SK-N-DZ (cell line): ENCODE measurements at regions not wholly inside any gene's neighbourhood (a gene's known extent, or its start where the extent isn't known, plus 50 kb on each side); places are given as distances from the start of the nearest gene placed in this dataset.
"Not testable (repeated sequence)": the region's sequence is repeated elsewhere in the genome, so short reads cannot be mapped to it uniquely, and the experiment has no call there.

ENCODE experiments used
- DNase-seq: peaks from one replicate; pipeline ENCODE4 v3.0.0-alpha.2; 2015; ENCODE audit warnings: low spot score

DNA sequence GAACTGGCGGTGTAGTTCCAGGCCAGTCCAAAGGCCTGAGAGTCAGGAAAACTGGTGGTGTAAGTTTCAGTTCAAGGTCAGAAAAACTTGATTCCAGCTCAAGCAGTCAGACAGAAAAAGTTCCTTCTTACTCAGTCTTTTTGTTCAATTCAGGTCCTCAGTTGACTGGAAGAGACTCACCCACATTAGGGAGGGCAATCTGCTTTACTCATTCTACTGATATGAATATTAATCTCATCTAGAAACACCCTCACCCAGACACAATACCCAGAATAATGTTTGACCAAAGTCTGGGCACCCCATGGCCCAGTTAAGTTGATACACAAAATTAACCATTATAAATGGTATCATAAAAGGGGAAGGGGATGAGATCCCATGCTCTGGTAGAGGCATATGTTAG lies 50.1 kb upstream of the LTA4H start:
- no peak for DNase-seq

DNA sequence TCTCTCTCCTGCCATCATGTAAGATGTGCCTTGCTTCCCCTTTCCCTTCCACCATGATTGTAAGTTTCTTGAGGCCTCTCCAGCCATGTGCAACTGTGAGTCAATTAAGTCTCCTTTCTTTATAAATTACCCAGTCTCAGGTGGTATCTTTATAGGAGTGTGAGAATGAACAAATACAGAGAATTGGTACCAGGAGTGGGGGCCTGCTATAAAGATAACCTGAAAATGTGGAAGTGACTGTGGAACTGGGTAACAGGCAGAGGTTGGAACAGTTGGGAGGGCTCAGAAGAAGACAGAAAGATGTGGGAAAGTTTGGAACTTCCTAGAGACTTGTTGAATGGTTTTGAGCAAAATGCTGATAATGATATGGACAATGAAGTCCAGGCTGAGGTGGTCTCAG lies 50.8 kb upstream of the LTA4H start:
- DNase-seq: not testable (repeated sequence)

DNA sequence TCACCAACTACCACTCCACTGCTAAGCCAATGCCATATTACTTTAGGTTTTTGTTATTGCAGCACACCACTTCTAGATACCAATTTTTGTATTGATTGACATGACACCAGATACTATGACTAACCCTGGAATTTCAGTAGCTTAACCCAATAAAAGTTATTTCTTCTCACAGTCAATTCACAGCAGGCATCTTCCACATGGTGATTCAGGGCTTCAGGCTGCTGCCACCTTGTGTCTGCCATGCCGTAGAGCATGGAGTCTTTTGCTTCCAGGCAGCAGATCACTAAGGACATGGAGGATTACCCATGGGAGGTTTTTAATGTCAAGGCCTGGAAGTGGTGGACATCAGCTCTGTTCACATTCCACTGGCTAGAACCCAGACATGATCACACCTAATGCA lies 56.4 kb upstream of the LTA4H start:
- DNase-seq: no peak

DNA sequence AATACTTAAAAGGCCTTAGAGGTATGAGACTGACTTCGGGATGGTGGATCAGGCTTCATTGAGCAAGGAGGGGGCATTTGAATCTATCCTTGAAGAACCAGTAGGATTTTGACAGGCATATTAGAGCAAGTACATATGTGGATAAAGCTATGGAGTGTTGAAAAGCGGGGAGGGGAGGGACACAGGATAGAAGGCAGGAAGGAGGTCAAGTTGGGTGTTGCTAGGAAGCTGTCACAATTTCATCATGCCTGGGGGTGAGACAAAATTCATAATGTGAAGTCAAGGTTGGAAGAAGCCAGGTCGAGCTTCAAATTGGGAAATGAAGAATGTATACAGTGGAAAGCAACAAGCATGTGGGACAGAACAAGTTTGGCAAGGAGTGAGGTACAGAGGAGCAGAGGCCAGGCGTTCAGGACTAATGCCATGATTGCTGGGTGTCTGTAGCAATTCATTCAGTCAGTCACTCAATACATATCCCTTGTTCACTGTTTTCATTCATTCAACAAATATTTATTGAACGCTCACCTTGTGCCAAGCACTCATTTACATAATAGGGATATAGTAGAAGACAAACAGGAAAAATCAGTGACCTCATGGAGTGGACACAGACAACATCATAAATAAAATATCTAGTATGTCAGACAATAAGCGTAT lies 58.3 kb upstream of the LTA4H start:
- no peak for DNase-seq

DNA sequence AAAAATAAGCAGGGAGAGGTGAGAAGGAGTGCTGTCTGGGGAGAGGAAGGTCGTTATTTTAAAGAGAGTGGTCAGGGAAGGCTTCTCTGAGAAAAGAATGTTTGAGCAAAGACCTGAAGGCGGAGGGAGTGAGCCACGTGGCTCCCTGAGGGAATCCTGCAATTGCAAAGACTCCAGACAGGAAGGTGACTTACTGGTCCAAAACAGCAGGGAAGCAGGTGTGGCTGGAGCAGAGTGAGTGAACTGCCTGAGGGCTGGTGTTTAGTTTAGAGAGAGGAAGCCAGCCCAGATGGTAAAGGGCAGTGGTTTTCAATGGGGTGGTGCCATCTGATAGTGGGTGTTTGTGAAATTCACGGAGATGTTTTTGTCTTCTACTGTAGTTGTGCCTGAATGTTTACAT lies 58.8 kb upstream of the LTA4H start:
- no peak for DNase-seq

DNA sequence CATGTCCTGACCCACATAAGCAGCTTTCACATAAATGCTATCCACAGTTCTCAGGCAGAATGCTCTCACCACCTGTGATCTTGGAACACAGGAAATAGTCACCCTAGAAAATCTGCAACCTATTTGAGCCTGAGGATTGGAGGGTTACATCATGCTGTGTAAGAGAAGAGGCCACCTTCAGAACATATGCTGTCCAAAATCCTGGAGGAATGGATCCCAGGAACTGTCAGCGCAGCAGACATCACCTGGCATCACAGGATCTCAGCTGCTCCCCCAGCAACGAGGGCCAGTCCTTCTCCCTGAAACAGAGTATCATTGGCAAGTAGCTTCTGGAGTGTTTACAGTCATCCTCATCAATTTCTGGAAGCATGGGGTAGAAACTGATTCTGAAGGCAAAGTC lies 63.2 kb upstream of the LTA4H start:
- DNase-seq: no peak

DNA sequence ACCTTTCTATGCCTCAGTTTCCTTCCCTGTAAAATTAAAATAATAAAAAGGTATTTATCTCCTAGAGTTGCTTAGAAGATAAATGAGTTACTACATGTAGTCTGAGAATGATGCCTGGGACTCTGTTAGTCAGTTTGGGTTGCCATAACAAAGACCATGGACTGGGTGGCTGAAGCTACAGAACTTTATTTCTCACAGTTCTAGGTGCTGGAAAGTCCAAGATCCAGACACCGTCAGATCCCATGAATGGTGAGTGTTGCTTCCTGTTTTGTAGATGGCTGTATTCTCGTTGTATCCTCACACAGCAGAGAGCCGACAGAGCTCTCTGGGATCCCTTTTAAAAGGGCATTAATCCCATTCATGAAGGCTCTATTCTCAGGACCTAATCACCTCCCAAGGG lies 64.0 kb upstream of the LTA4H start:
- no peak for DNase-seq

DNA sequence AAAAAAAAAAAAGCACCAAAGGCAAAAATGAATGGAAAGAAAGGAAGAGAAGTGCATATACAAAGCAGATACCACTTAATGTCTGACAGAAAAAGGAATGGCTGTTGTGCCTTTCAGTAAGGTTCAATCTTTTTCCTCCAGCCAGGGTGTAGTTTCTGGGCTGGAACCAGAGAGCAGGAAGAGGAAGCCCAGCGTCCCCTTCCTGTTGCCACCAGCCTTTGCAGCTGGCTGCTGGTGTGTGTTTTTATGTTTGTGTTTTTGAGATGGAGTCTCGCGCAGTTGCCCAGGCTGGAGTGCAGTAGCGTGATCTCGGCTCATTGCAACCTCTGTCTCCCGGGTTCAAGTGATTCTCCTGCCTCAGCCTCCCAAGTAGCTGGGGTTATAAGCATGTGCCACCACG lies 64.6 kb upstream of the LTA4H start:
- DNase-seq: no peak

DNA sequence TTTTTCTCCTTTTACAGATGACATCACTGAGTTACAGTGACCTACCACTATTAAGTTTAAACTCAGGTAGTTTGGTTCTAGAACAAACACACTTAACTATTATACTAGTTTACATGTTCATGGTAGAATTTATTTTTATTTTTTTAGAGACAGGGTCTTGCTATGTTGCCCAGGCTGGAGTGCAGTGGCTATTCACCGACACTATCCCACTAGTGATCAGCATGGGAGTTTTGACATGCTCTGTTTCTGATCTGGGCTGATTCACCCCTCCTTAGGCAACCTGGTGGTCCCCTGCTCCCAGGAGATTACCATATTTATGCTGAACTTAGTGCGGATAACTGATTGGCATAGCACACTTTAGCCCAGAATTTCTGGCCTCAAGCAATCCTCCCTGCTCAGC lies 66.4 kb upstream of the LTA4H start:
- DNase-seq: no peak

DNA sequence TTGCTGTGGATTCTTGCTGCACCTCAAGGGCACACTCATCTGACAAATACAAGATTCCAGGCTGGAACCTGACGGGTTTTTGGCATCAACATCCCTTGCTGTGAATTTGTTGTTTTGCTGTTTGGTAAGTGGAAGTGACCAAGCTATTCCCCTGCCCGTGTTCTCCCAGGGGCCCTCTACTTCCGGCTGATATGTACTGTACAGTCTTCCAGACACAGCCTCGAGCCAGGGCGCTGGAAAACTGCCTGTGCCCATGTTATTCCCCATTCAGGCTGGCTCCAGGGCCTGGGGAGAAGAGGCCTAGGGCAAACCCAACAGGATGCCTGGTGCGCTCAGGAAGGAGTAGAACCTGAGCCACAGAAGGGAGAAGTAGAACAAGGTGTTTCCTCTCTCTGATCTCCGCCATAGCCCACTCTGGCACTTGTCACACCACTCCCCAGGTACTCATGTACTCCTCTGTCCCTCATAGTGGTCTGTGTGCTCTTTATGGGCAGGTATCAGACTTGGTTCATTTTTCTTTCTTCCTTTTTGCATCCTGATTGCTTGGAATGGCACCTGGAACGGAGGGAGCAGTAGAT lies 67.8 kb upstream of the LTA4H start:
- no peak for DNase-seq

DNA sequence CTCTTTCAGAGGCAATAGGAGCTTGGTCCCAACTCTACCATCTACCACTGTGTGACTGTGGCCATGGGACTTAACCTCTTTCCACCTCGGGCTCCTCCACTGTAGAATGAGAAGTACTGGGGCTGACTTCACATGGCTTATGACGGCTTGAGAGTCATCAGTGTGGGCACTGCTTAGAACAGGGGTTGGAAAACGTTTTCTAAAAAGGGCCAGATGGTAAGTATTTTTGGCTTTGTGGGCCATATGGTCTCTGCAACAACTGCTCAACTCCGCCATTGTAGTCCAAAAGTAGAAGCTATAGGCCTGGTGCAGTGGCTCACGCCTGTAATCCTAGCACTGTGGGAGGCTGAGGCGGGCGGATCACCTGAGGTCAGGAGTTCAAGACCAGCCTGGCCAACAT lies 69.2 kb upstream of the LTA4H start:
- no peak for DNase-seq

DNA sequence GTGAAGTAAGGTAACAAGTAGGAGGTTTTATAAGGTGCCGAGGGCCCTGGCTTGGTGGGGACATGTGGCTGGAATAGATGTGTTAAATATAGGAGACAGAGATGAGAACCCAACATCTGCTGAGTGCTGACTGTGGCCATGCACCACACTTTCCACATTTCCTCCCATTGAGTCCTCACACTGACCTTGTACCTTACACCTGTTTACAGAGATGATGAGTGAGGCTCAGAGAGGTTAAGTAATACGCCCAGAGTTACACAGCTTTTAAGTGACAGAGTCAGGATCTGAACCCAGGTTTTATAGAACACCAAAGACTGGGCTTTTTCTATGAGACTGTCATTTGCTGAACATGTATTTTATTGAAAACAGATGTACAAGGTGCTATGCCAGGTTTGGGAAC lies 70.8 kb upstream of the LTA4H start:
- DNase-seq: no peak

DNA sequence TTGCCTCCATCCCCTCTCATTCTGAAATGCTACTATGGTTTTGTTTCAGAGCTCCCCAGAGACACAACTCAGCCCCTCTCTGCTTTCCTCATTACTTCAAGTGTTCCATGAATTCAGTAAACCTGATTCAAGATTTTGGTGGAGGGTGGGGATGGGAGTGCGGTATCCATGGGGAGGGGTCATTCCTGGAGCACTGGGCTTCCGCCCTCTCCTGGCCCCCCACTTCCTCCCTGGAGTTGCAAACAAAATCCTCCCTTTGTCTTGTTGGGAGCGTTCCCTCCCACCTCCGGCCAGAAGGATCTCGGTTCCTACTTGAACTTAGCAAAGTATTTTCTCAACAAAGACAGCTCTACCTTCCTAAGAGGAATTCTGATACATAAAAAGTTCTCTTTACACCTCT lies 71.8 kb upstream of the LTA4H start:
- no peak for DNase-seq

DNA sequence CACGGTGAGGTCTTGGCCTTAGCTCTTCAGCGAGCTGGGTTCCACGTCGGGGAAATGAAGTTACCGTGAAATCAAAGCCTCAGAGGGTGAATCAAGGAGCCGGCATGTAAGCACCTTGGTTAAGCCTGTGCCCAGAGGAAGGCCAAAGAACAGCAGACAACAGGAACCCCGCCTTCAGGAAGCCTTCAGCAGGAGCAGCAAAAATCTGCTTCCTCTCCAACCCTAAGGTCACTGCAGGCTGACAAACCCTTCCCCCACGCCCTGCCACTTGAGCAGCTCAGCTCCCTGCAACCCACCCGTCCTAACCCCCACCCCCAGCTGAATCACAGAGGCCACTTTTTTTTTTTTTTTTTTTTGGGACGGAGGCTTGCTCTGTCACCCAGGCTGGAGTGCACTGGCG lies 72.9 kb upstream of the LTA4H start:
- DNase-seq: no peak

DNA sequence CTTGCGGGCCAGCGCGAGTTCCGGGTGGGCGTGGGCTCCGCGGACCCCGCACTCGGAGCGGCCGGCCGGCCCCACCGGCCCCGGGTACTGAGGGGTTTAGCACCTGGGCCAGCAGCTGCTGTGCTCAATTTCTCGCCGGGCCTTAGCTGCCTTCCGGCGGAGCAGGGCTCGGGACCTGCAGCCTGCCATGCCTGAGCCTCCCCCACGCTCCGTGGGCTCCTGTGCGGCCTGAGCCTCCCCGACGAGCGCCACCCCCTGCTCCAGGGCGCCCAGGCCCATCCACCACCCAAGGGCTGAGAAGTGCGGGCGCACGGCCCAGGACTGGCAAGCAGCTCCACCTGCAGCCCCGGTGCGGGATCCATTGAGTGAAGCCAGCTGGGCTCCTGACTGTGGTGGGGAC lies 73.6 kb upstream of the LTA4H start:
- DNase-seq: not testable (repeated sequence)

DNA sequence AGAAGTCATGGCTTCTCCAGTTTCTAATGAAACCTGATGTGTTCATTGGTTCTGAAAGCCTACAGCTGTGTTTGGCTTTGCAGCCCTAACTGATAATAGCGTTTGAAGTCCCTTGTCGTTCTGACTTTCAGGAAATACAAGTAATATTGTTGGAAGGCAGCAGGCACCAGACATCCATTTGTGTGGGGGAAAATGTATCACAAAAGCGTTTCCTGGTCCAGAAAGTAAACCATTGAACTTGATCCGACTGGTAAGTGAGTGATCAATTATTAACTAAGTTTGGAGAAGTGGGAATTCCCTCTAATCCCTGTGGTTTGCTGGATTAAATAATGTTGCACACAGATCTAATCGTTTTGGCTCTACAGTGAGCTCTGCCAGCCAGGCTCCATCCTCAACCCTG lies 77.3 kb upstream of the LTA4H start:
- no peak for DNase-seq

DNA sequence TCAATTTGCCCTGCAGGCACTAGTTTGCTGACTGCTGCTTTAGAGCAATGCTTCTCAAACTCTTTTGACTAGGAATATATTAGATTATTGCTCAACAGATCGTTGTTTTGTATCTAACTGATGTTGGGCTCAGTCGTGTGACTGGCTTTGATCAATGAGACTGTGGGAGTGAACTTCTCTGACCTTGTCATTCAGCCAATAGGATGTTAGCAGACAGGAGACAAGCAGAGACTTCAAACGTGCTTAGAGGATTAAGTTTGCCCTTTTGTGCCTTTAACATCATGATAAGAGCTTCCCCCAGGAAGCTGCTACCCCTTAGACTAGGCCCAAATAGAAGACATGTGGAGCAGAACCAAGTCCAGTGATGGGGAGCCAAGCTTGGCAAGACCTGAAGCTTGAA lies 76.7 kb upstream of the ELK3 start:
- peak; percentile 15 for DNase-seq

DNA sequence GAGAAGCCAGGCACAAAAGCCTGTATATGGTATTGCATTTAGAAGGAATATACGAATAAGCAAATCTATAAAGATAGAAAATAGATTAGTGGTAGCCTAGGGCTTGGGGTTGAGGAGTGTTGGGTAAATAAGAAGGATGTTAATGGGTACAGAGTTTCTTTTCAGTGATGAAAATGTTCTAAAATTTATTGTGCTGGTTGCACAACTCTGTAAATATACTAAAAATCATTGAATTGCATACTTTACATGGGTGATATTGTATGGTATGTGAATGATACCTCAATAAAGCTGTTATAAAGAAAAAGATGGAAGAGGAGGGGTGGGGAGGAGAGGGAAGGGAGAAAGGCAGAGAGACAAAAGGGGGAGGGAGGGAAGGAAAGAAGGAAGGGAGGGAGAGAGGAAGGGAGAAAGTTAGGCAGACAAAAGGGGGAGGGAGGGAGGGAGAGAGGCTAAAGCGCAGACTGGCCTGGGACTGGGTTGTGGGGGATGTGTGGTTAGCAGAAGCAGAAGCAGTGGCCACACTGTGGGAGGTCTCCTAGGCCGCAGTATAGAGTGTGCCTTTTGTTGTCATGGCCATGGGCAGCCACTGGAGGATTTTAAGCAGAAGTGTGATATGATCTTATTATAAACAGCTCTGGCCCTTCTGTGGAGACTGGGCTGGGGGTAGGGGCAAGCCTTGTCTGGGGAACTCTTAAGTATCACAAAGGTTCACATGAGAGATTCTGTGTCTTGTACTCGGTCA lies 73.6 kb upstream of the ELK3 start:
- DNase-seq: peak; percentile 72

DNA sequence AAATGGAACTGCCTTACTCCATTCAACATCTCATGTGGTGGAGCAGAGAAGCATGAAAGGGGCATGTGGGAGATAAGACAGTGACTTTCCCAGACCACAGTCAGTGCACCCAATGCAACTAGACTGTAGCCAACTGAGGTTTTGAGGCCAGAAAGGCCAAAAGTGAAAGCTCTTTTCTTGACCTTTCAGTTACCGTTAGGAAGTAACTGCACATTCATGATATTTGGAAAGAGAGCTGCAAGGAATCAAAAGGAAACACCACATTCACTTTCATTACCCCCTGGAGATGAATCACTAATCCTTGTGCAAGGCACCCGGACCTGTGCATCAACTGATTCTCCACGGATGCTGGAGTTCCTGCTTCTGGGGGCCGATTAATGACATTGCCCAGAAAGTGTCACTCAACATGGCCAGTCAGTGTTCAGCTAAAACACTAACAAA lies 72.9 kb upstream of the ELK3 start:
- DNase-seq: no peak

DNA sequence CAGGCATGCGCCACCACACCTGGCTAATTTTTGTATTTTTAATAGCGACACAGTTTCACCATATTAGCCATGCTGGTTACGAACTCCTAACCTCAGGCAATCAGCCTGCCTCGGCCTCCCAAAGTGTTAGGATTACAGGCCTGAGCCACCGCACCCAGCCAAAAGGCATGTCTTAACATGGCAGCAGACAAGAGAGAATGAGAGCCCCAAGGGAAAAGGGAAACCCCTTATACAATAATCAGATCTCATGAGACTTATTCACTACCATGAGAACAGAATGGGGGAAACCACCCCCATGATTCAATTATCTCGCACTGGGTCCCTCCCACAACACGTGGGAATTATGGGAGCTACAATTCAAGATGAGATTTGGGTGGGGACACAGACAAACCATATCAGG lies 65.9 kb upstream of the ELK3 start:
- not testable (repeated sequence) for DNase-seq

DNA sequence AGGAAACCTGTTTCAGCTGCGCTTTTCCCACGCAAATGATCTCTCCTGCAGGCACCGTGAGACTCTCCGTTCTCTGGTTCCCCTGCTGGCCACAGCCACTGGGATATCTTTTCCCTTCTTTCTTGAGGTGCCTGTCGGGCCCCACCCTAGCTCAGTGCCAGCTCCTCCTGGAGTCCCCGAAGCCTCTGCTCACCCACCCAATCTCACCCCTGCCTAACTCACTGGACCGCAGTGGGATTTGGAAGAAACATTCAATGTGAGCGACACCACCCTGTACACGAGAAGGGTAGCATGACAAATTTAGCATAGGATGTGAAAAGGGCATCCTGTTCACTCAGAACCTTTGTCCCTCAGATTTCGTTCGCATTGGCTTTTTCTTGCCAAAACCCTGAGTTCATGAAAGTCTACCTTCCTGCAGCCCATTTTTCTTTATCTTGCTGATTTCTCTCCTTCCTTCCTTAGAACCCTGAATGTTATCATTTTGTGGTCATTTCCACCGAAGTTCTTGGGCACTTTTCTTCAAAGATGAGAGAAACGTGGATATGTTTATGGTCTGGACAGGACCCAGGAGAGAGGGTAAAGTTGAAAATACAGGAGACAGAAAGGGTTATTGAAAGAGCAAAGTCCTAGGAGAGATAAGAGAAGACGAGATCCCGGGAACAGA lies 63.6 kb upstream of the ELK3 start:
- DNase-seq: no peak

DNA sequence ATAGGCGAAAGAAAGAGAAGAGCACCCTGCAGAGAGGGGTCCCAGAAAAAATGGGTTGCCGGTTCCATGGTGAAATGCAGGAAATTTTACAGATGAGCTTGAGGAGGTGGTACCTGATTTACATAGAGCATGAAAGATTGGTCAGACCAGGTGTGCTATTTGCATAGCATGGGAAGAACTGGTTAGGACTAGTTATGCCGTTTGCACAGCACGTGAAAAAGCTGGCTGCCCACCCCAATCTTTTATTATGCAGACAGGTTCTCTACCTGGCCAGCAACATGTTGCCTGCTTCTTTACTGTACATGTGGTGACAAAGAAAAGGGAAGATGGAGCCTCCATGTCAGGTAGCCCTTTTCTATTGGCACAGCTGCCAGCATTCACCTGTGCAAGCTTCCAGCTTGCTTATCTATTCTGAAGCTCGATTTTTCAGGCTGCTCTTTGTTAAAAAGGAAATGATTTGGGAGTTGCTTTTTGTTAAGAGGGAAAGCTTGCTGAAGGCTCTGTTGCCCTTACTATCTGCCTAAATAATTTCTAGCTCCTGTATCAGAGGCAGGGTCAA lies 62.9 kb upstream of the ELK3 start:
- no peak for DNase-seq
